ENCODE measurements at regions not wholly inside any gene's neighbourhood (a gene's known extent, or its start where the extent isn't known, plus 50 kb on each side); places are given as distances from the start of the nearest gene placed in this dataset.

DNA sequence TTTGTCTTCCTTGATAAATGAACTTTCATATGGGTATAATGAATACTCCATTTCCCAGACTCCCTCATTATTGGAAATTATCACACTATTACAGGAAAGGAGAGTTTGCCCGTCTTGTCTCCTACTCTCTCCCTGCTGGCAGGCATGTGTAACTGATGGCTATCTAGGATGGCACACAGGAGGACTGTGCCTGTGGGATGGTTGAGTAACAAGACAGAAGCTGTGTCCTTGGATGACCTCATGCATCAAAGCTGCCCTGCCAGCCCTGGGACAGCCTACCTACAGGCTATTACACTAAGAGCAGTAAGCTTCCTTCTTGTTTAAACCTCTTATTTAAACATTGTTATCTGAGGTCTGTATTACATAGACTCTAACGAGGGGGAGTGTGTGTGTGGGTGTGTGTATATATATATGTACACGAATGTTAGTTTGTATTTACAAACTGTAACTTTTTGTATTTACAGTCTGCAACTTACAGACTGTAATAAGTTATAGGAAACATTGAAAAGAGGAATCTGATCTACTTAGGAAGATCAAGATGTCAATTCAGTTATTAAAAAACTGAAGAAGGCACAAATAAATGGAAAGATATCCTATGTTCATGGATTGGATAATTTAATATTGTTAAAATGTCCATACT lies 247.6 kb upstream of the ACO1 start (continued):
- TF ChIP-seq, protein P1, sequence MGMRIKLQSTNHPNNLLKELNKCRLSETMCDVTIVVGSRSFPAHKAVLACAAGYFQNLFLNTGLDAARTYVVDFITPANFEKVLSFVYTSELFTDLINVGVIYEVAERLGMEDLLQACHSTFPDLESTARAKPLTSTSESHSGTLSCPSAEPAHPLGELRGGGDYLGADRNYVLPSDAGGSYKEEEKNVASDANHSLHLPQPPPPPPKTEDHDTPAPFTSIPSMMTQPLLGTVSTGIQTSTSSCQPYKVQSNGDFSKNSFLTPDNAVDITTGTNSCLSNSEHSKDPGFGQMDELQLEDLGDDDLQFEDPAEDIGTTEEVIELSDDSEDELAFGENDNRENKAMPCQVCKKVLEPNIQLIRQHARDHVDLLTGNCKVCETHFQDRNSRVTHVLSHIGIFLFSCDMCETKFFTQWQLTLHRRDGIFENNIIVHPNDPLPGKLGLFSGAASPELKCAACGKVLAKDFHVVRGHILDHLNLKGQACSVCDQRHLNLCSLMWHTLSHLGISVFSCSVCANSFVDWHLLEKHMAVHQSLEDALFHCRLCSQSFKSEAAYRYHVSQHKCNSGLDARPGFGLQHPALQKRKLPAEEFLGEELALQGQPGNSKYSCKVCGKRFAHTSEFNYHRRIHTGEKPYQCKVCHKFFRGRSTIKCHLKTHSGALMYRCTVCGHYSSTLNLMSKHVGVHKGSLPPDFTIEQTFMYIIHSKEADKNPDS (CRISPR knock-in tag; IDR thresholded peaks at IDR 0.05): peak; percentile 74; the same call in 1 of the 2 replicates
- TF ChIP-seq TEAD3 (CRISPR knock-in tag; optimal IDR thresholded peaks at IDR 0.05; ENCODE audit: borderline replicate concordance) (peak; percentile 100), TBX2 (CRISPR knock-in tag; IDR thresholded peaks at IDR 0.05; ENCODE audit: borderline replicate concordance) (peak; percentile 83), POGZ (CRISPR knock-in tag; IDR thresholded peaks at IDR 0.05) (peak; percentile 96), JUND (CRISPR knock-in tag; IDR thresholded peaks at IDR 0.05) (peak; percentile 89), ZNF562 (CRISPR knock-in tag; IDR thresholded peaks at IDR 0.05; ENCODE audit: borderline replicate concordance) (no peak), ZBTB8A (CRISPR knock-in tag; IDR thresholded peaks at IDR 0.05; ENCODE audit: borderline replicate concordance, low read depth) (no peak), ZNF230 (CRISPR knock-in tag; IDR thresholded peaks at IDR 0.05) (no peak), ZFP62 (CRISPR knock-in tag; IDR thresholded peaks at IDR 0.05) (no peak), FOXA1 (IDR thresholded peaks at IDR 0.05) (peak; percentile 58; the same call in 1 of the 2 replicates), FOXA1 (CRISPR knock-in tag; IDR thresholded peaks at IDR 0.05) (peak; percentile 84), TAF1 (CRISPR knock-in tag; IDR thresholded peaks at IDR 0.05) (no peak), ELF4 (CRISPR knock-in tag; IDR thresholded peaks at IDR 0.05; ENCODE audit: borderline replicate concordance) (no peak; the same call in 1 of the 2 replicates), YEATS2 (CRISPR knock-in tag; IDR thresholded peaks at IDR 0.05; ENCODE audit: borderline replicate concordance) (peak; percentile 22; the same call in 1 of the 2 replicates), MED8 (CRISPR knock-in tag; IDR thresholded peaks at IDR 0.05; ENCODE audit: insufficient replicate concordance) (no peak), ESRRA (CRISPR knock-in tag; IDR thresholded peaks at IDR 0.05; ENCODE audit: low read depth) (peak; percentile 77; the same call in 1 of the 2 replicates), ZBTB38 (CRISPR knock-in tag; IDR thresholded peaks at IDR 0.05) (no peak)
- TF ChIP-seq, protein P2, sequence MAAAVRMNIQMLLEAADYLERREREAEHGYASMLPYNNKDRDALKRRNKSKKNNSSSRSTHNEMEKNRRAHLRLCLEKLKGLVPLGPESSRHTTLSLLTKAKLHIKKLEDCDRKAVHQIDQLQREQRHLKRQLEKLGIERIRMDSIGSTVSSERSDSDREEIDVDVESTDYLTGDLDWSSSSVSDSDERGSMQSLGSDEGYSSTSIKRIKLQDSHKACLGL (CRISPR knock-in tag; IDR thresholded peaks at IDR 0.05): no peak
- TF ChIP-seq, protein P3, sequence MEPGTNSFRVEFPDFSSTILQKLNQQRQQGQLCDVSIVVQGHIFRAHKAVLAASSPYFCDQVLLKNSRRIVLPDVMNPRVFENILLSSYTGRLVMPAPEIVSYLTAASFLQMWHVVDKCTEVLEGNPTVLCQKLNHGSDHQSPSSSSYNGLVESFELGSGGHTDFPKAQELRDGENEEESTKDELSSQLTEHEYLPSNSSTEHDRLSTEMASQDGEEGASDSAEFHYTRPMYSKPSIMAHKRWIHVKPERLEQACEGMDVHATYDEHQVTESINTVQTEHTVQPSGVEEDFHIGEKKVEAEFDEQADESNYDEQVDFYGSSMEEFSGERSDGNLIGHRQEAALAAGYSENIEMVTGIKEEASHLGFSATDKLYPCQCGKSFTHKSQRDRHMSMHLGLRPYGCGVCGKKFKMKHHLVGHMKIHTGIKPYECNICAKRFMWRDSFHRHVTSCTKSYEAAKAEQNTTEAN (CRISPR knock-in tag; conservative IDR thresholded peaks at IDR 0.05): no peak; the same call in 1 of the 2 replicates
- TF ChIP-seq, protein P4, sequence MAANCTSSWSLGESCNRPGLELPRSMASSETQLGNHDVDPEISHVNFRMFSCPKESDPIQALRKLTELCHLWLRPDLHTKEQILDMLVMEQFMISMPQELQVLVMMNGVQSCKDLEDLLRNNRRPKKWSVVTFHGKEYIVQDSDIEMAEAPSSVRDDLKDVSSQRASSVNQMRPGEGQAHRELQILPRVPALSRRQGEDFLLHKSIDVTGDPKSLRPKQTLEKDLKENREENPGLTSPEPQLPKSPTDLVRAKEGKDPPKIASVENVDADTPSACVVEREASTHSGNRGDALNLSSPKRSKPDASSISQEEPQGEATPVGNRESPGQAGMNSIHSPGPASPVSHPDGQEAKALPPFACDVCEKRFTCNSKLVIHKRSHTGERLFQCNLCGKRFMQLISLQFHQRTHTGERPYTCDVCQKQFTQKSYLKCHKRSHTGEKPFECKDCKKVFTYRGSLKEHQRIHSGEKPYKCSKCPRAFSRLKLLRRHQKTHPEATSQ (CRISPR knock-in tag; IDR thresholded peaks at IDR 0.05; ENCODE audit: borderline replicate concordance): peak; percentile 78; the same call in 1 of the 2 replicates
- TF ChIP-seq, protein P5, sequence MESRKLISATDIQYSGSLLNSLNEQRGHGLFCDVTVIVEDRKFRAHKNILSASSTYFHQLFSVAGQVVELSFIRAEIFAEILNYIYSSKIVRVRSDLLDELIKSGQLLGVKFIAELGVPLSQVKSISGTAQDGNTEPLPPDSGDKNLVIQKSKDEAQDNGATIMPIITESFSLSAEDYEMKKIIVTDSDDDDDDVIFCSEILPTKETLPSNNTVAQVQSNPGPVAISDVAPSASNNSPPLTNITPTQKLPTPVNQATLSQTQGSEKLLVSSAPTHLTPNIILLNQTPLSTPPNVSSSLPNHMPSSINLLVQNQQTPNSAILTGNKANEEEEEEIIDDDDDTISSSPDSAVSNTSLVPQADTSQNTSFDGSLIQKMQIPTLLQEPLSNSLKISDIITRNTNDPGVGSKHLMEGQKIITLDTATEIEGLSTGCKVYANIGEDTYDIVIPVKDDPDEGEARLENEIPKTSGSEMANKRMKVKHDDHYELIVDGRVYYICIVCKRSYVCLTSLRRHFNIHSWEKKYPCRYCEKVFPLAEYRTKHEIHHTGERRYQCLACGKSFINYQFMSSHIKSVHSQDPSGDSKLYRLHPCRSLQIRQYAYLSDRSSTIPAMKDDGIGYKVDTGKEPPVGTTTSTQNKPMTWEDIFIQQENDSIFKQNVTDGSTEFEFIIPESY (CRISPR knock-in tag; IDR thresholded peaks at IDR 0.05): peak; percentile 68; the same call in 1 of the 2 replicates
- TF ChIP-seq, protein P6, sequence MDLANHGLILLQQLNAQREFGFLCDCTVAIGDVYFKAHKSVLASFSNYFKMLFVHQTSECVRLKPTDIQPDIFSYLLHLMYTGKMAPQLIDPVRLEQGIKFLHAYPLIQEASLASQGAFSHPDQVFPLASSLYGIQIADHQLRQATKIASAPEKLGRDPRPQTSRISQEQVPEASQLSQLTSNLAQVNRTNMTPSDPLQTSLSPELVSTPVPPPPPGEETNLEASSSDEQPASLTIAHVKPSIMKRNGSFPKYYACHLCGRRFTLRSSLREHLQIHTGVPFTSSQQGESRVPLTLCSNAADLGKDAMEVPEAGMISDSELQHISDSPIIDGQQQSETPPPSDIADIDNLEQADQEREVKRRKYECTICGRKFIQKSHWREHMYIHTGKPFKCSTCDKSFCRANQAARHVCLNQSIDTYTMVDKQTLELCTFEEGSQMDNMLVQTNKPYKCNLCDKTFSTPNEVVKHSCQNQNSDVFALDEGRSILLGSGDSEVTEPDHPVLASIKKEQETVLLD (CRISPR knock-in tag; IDR thresholded peaks at IDR 0.05; ENCODE audit: low read depth): no peak
